Choroid plexus epithelial cell (primary cell): ENCODE measurements at regions not wholly inside any gene's neighbourhood (a gene's known extent, or its start where the extent isn't known, plus 50 kb on each side); places are given as distances from the start of the nearest gene placed in this dataset.
"Not testable (repeated sequence)": the region's sequence is repeated elsewhere in the genome, so short reads cannot be mapped to it uniquely, and the experiment has no call there.

Experiments
- DNase-seq: peaks from one replicate; pipeline ENCODE4 v3.0.0-alpha.2; 2010; ENCODE audit warnings: low read depth
- H3K4me3 ChIP-seq: 2 replicates; pipeline ENCODE4 v1.5.1; 2011; ENCODE audit warnings: low read depth, mild to moderate bottlenecking, control low read depth, low read length, moderate library complexity
- CTCF ChIP-seq: conservative IDR thresholded peaks from 2 replicates; pipeline ENCODE4 v1.5.1; 2011; ENCODE audit warnings: low read depth, mild to moderate bottlenecking, control low read depth, inconsistent platforms, low read length, moderate library complexity

- no peak for DNase-seq
- no peak overlapping the region for H3K4me3 ChIP-seq
- TF ChIP-seq CTCF = no peak
These were observed 295.0 kb upstream of the LYZL1 start for GRCh38 chr10:28993861-28994260.

GRCh38 chr10:28994802-28995201, 294.1 kb upstream of the LYZL1 start:
- not testable (repeated sequence) for H3K4me3 ChIP-seq, DNase-seq

- no peak for TF ChIP-seq CTCF
- no peak for DNase-seq
- no peak overlapping the region for H3K4me3 ChIP-seq
These were observed 293.4 kb upstream of the LYZL1 start for GRCh38 chr10:28995497-28995896.

- TF ChIP-seq CTCF = no peak
- DNase-seq = no peak
- H3K4me3 ChIP-seq = no peak overlapping the region
These were observed 292.5 kb upstream of the LYZL1 start for GRCh38 chr10:28996345-28996744.

- no peak for TF ChIP-seq CTCF
- no peak for DNase-seq
- H3K4me3 ChIP-seq = no peak overlapping the region
These were observed 291.8 kb upstream of the LYZL1 start for GRCh38 chr10:28996947-28997551.

GRCh38 chr10:28997734-28998133, 291.1 kb upstream of the LYZL1 start:
- no peak for TF ChIP-seq CTCF
- DNase-seq = peak; percentile 56
- H3K4me3 ChIP-seq = no peak overlapping the region

GRCh38 chr10:29001801-29002200, 287.1 kb upstream of the LYZL1 start:
- H3K4me3 ChIP-seq = no peak overlapping the region
- TF ChIP-seq CTCF = no peak
- DNase-seq = no peak

GRCh38 chr10:29003014-29003413, 285.9 kb upstream of the LYZL1 start:
- not testable (repeated sequence) for DNase-seq, H3K4me3 ChIP-seq
